ENCODE measurements at regions not wholly inside any gene's neighbourhood (a gene's known extent, or its start where the extent isn't known, plus 50 kb on each side); places are given as distances from the start of the nearest gene placed in this dataset.

- Histone ChIP-seq H3K27me3 (ENCODE audit: control insufficient read depth in 1 of 2, insufficient read depth in 2 of 2, low read length in 2 of 2) (no peaks in the 10 kb centered on the region), H3K27ac (ENCODE audit: low read depth in 1 of 2, low read length in 2 of 2) (no peak overlapping the region), H3K9me3 (ENCODE audit: control insufficient read depth in 1 of 2, insufficient read depth in 1 of 2, low read length in 2 of 2) (no peaks in the 10 kb centered on the region), H3K4me1 (ENCODE audit: insufficient read depth, low read length) (no peaks in the 10 kb centered on the region), H3K4me3 (ENCODE audit: low read length) (no peak overlapping the region), H3K36me3 (ENCODE audit: insufficient read depth, low read length) (no peaks in the 10 kb centered on the region)
- H3K4me1 Mint-ChIP-seq (ENCODE audit: low read depth): no peaks in the 10 kb centered on the region
- H3K4me3 Mint-ChIP-seq: no peak overlapping the region
- H3K27me3 Mint-ChIP-seq: no peaks in the 10 kb centered on the region
- no peaks in the 10 kb centered on the region for H3K9me3 Mint-ChIP-seq
- DNase-seq (no peak), ATAC-seq (ENCODE audit: poor library complexity) (no peak)
- TF ChIP-seq, protein P1, sequence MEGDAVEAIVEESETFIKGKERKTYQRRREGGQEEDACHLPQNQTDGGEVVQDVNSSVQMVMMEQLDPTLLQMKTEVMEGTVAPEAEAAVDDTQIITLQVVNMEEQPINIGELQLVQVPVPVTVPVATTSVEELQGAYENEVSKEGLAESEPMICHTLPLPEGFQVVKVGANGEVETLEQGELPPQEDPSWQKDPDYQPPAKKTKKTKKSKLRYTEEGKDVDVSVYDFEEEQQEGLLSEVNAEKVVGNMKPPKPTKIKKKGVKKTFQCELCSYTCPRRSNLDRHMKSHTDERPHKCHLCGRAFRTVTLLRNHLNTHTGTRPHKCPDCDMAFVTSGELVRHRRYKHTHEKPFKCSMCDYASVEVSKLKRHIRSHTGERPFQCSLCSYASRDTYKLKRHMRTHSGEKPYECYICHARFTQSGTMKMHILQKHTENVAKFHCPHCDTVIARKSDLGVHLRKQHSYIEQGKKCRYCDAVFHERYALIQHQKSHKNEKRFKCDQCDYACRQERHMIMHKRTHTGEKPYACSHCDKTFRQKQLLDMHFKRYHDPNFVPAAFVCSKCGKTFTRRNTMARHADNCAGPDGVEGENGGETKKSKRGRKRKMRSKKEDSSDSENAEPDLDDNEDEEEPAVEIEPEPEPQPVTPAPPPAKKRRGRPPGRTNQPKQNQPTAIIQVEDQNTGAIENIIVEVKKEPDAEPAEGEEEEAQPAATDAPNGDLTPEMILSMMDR (IDR thresholded peaks at IDR 0.05): no peak
- no peaks in the 10 kb centered on the region for H3K36me3 Mint-ChIP-seq (ENCODE audit: low read depth)
- ChIA-PET POLR2A (no interaction called here), CTCF (no interaction called here)
- H3K27ac Mint-ChIP-seq: no peak overlapping the region
- intact Hi-C loops (cut with DNase I, micrococcal nuclease): no loop called here
These were observed 116.1 kb downstream of the SPTSSA start for GRCh38 chr14:34345718-34346465.

DNA sequence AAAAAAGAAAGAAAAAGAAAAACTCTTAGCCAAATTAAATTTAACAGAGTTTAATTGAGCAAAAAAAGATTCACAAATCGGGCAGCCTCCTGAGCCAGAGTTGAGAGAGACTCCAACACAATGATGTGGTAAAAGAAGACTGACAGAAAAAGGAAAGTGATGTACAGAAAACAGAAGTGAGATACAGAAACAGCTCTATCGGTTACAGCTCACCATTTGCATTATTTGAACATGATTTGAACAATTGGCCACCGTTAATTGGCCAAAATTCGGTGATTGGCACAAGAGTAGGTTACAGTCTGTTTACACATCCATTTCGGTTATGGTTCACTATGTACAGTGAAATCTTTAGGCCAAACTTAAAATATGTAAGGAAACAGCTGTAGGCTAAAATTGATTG, 117.7 kb downstream of the SPTSSA start:
- H3K27me3 ChIP-seq (ENCODE audit: control insufficient read depth in 1 of 2, insufficient read depth in 2 of 2, low read length in 2 of 2): no peaks in the 10 kb centered on the region
- ChIA-PET POLR2A (no interaction called here), CTCF (no interaction called here)
- TF ChIP-seq, protein P1 (IDR thresholded peaks at IDR 0.05): no peak
- no peaks in the 10 kb centered on the region for H3K36me3 ChIP-seq (ENCODE audit: insufficient read depth, low read length)
- H3K27me3 Mint-ChIP-seq: no peaks in the 10 kb centered on the region
- intact Hi-C loops (cut with DNase I, micrococcal nuclease): no loop called here
- H3K27ac ChIP-seq (ENCODE audit: low read depth in 1 of 2, low read length in 2 of 2): no peak overlapping the region
- H3K4me3 Mint-ChIP-seq: no peak overlapping the region
- H3K4me3 ChIP-seq (ENCODE audit: low read length): no peak overlapping the region
- no peaks in the 10 kb centered on the region for H3K9me3 ChIP-seq (ENCODE audit: control insufficient read depth in 1 of 2, insufficient read depth in 1 of 2, low read length in 2 of 2)
- ATAC-seq (ENCODE audit: poor library complexity) (no peak), DNase-seq (no peak)
- no peak overlapping the region for H3K27ac Mint-ChIP-seq
- H3K36me3 Mint-ChIP-seq (ENCODE audit: low read depth): no peaks in the 10 kb centered on the region
- H3K9me3 Mint-ChIP-seq: no peaks in the 10 kb centered on the region
- H3K4me1 ChIP-seq (ENCODE audit: insufficient read depth, low read length): no peaks in the 10 kb centered on the region
- no peaks in the 10 kb centered on the region for H3K4me1 Mint-ChIP-seq (ENCODE audit: low read depth)

DNA sequence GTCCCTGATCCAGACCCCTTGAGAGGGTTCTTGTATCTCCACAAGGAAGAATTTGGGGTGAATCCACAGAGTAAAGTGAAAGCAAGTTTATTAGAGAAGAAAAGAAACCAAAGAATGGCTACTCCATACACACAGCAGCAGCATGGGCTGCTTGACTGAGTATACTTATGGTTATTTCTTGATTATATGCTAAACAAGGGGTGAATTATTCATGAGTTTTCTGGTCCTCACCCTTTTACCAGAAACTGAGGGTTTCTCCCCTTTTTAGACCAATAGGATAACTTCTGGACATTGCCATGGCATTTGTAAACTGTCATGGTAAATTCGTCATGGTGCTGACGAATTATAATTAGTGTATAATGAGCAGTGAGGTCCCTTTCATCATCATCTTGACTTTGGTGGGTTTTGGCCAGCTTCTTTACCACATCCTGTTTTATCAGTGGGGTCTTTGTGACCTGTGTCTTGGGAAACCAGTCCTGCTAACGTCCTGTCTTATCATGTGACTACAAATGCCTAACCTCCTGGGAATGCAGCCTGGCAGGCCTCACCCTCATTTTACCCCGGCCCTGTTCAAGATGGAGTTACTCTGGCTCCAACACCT, 121.9 kb downstream of the SPTSSA start:
- ATAC-seq (ENCODE audit: poor library complexity): no peak
- no peaks in the 10 kb centered on the region for H3K4me1 ChIP-seq (ENCODE audit: insufficient read depth, low read length)
- no peaks in the 10 kb centered on the region for H3K27me3 Mint-ChIP-seq
- H3K4me3 Mint-ChIP-seq: no peak overlapping the region
- TF ChIP-seq, protein P1 (IDR thresholded peaks at IDR 0.05): no peak
- intact Hi-C loops (cut with DNase I, micrococcal nuclease): no loop called here
- no peak for DNase-seq
- H3K27ac Mint-ChIP-seq: no peak overlapping the region
- H3K9me3 Mint-ChIP-seq: no peaks in the 10 kb centered on the region
- no peaks in the 10 kb centered on the region for H3K27me3 ChIP-seq (ENCODE audit: control insufficient read depth in 1 of 2, insufficient read depth in 2 of 2, low read length in 2 of 2)
- no peaks in the 10 kb centered on the region for H3K9me3 ChIP-seq (ENCODE audit: control insufficient read depth in 1 of 2, insufficient read depth in 1 of 2, low read length in 2 of 2)
- no peaks in the 10 kb centered on the region for H3K4me1 Mint-ChIP-seq (ENCODE audit: low read depth)
- H3K27ac ChIP-seq (ENCODE audit: low read depth in 1 of 2, low read length in 2 of 2): no peak overlapping the region
- POLR2A ChIA-PET: no interaction called here
- CTCF ChIA-PET: no interaction called here
- H3K4me3 ChIP-seq (ENCODE audit: low read length): no peak overlapping the region
- H3K36me3 Mint-ChIP-seq (ENCODE audit: low read depth): no peaks in the 10 kb centered on the region
- H3K36me3 ChIP-seq (ENCODE audit: insufficient read depth, low read length): no peaks in the 10 kb centered on the region
